Heart left ventricle (tissue), 13 donors: ENCODE measurements at regions not wholly inside any gene's neighbourhood (a gene's known extent, or its start where the extent isn't known, plus 50 kb on each side); places are given as distances from the start of the nearest gene placed in this dataset.
"Not testable (repeated sequence)": the region's sequence is repeated elsewhere in the genome, so short reads cannot be mapped to it uniquely, and the experiment has no call there.

ENCODE experiments used
- POLR2A ChIP-seq, 2 donors: fragments of 450-650 bp; IDR thresholded peaks; one replicate each; pipeline ENCODE4 v1.6.1; 2017; ENCODE audit warnings: antibody characterized with exemption in 2 of 2, mild to moderate bottlenecking in 2 of 2, moderate library complexity in 2 of 2
- TF ChIP-seq, protein P1 (sequence below), 12 donors: fragments of 200-600 bp; sonication (generic) in 4 of 12; IDR thresholded peaks; one replicate each; pipeline versions ENCODE4 v1.5.0 to v1.8.0; 2018 to 2022; ENCODE audit warnings: antibody characterized with exemption in 12 of 12, mild to moderate bottlenecking in 5 of 12
- donor health status: ischemic (EF 13 %, LVEDD 7.1; RV severe dilation, severe dysfunction).
- donor health status: DM: no; HTN: yes; CAD: no.
- donor health status: DM: no; HTN: no; CAD: no.
- donor health status: ischemic (EF 25% LVEDD 6.9; RV normal size, moderate dysfunction).
- donor health status: ischemic (EF 25% LVEDD 5.7; RV mildly dilated, moderate dysfunction).
- donor health status: ischemic (EF 35%, LVEDD 5.7; RV mildly dilated, moderate dysfunction).
- donor health status: nonischemic (EF 11% LVEDD 7.7; RV severe dilation, severe dysfunction).
- donor health status: DM: yes; HTN: yes; CAD: no.
- donor health status: PGD.
- donor health status: ischemic (EF 29% LVEDD 5.4; RV normal size, mild dysfunction).
- donor health status: nonischemic (EF 23%, LVEDD 6.1; RV moderate dilation, normal function).

GRCh38 chr15:84505552-84505951 lies 95.3 kb upstream of the ZSCAN2 start:
- TF ChIP-seq, protein P1, sequence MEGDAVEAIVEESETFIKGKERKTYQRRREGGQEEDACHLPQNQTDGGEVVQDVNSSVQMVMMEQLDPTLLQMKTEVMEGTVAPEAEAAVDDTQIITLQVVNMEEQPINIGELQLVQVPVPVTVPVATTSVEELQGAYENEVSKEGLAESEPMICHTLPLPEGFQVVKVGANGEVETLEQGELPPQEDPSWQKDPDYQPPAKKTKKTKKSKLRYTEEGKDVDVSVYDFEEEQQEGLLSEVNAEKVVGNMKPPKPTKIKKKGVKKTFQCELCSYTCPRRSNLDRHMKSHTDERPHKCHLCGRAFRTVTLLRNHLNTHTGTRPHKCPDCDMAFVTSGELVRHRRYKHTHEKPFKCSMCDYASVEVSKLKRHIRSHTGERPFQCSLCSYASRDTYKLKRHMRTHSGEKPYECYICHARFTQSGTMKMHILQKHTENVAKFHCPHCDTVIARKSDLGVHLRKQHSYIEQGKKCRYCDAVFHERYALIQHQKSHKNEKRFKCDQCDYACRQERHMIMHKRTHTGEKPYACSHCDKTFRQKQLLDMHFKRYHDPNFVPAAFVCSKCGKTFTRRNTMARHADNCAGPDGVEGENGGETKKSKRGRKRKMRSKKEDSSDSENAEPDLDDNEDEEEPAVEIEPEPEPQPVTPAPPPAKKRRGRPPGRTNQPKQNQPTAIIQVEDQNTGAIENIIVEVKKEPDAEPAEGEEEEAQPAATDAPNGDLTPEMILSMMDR (IDR thresholded peaks at IDR 0.05): peak in 1 of 12 donors; percentile 19
- TF ChIP-seq POLR2A (IDR thresholded peaks at IDR 0.05): not testable (repeated sequence)
